HG03521 (cell line): ENCODE measurements at regions not wholly inside any gene's neighbourhood (a gene's known extent, or its start where the extent isn't known, plus 50 kb on each side); places are given as distances from the start of the nearest gene placed in this dataset.
"Not testable (repeated sequence)": the region's sequence is repeated elsewhere in the genome, so short reads cannot be mapped to it uniquely, and the experiment has no call there.

ENCODE experiments used
- ATAC-seq: cut with Tn5 transposase; IDR thresholded peaks from one replicate; pipeline ENCODE4 v1.9.1; 2021; ENCODE audit warnings: mild to moderate bottlenecking, moderate library complexity; ENCODE audit not compliant: unreplicated experiment

GRCh38 chr3:4147556-4148118, 155.5 kb upstream of the SETMAR start:
- ATAC-seq, result no peak

GRCh38 chr3:4149296-4149695, 153.9 kb upstream of the SETMAR start:
- ATAC-seq, result no peak

- ATAC-seq, result no peak
These were observed 152.4 kb upstream of the SETMAR start for GRCh38 chr3:4150816-4151215.

- no peak for ATAC-seq
These were observed 151.3 kb upstream of the SETMAR start for GRCh38 chr3:4151859-4152258.

GRCh38 chr3:4153771-4154170, 149.4 kb upstream of the SETMAR start:
- no peak for ATAC-seq

- no peak for ATAC-seq
These were observed 144.8 kb upstream of the SETMAR start for GRCh38 chr3:4158329-4158728.

GRCh38 chr3:4162096-4162495, 141.1 kb upstream of the SETMAR start:
- no peak for ATAC-seq

- no peak for ATAC-seq
These were observed 140.2 kb upstream of the SETMAR start for GRCh38 chr3:4163011-4163410.

GRCh38 chr3:4166540-4166939, 136.6 kb upstream of the SETMAR start:
- ATAC-seq, result no peak

GRCh38 chr3:4167230-4167629, 135.9 kb upstream of the SETMAR start:
- not testable (repeated sequence) for ATAC-seq

- no peak for ATAC-seq
These were observed 128.4 kb upstream of the SETMAR start for GRCh38 chr3:4174791-4175190.

GRCh38 chr3:4191971-4192370, 111.2 kb upstream of the SETMAR start:
- no peak for ATAC-seq

- ATAC-seq, result no peak
These were observed 108.2 kb upstream of the SETMAR start for GRCh38 chr3:4195006-4195405.

GRCh38 chr3:4196506-4197147, 106.5 kb upstream of the SETMAR start:
- ATAC-seq, result no peak

GRCh38 chr3:4197670-4198069, 105.5 kb upstream of the SETMAR start:
- ATAC-seq, result no peak

GRCh38 chr3:4198491-4198890, 104.7 kb upstream of the SETMAR start:
- no peak for ATAC-seq

GRCh38 chr3:4204776-4205175, 98.4 kb upstream of the SETMAR start:
- ATAC-seq, result not testable (repeated sequence)

- no peak for ATAC-seq
These were observed 95.5 kb upstream of the SETMAR start for GRCh38 chr3:4207672-4208071.

GRCh38 chr3:4208556-4208955, 94.6 kb upstream of the SETMAR start:
- ATAC-seq, result no peak

- no peak for ATAC-seq
These were observed 91.6 kb upstream of the SETMAR start for GRCh38 chr3:4211610-4212009.

- not testable (repeated sequence) for ATAC-seq
These were observed 89.7 kb upstream of the SETMAR start for GRCh38 chr3:4213420-4213819.

- not testable (repeated sequence) for ATAC-seq
These were observed 86.2 kb upstream of the SETMAR start for GRCh38 chr3:4216974-4217373.
